IPS DF 4.7 (cell line): ENCODE measurements at regions not wholly inside any gene's neighbourhood (a gene's known extent, or its start where the extent isn't known, plus 50 kb on each side); places are given as distances from the start of the nearest gene placed in this dataset.
"Not testable (repeated sequence)": the region's sequence is repeated elsewhere in the genome, so short reads cannot be mapped to it uniquely, and the experiment has no call there.

ENCODE experiments used
- DNase-seq: peaks from one replicate; pipeline ENCODE4 v3.0.0-alpha.2; 2013; ENCODE audit warnings: low spot score; ENCODE audit errors: extremely low read depth

- DNase-seq: no peak
Measured at GRCh38 chr5:162785673-162786072, 651.7 kb upstream of the CCNG1 start.

DNA sequence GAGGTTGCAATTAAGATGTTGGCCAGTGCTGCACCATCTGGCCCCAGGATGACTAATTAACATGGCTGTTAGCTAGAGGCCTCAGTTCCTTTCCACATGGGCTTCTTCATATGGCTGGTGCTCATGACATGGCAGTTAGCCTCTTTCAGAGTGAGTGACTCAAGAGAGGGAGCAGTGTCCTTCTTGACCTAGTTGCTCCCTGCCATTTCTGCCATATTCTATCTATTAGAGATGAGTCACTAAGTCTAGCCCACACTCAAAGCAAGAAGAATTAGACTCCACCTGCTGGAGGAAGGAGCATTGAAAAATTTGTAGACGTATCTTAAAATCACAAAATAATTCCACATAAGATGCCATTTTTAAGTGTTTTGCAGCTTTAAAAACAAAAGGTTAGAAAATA lies 651.2 kb upstream of the CCNG1 start:
- DNase-seq: no peak

DNA sequence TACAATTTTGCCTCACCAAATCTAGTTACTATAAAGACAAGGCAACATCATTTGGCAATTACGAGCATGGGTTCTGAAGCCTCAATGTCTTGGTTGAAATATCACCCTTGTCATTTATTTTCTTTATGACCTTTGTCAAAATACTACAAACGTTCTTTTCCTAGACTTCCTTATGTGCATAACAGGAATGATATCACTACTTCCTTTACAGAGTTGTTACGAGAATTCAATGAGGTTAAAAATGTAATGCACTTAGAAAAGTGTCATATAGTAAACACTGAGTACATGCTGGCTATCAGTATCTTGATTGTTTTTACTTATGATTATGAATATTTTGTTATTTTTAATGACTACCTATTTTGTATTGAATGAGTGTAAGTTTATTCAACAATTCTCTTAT lies 640.9 kb upstream of the CCNG1 start:
- no peak for DNase-seq

DNA sequence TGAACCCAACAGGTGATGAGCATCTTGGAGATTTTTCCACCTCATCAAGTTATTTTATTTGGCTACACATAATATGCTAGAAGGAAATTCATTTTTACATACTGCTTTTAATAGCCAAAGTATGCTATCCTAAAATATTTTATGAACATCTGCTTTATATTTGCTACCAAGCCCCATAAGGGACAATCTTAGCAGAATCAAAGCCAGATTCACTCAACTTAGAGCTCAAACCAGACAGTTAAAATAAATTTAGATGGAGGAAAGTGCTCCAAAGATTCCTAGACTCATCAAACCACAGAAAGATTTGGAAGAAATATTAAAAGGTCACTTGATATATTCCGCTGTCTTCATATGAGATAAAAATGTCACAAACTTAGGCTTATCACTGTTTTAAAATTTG lies 637.1 kb upstream of the CCNG1 start:
- no peak for DNase-seq

DNA sequence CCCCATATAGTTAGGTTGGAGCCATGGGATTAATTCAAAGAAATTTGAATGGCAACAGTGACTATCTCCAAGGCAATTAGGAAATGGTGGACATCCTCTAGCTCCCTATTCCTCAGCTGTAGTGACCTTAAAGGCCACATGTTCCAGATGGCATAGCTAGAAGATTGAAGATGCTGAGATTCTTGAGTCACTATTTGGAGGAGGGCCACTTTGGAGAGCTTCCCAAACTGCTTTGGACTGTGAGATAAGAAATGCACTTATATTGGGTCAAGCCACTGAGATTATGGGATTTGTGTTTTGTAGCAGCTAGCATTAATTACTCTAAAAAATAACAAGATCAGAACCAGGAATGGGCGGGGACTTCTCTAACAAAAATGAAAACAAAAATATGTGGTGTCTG lies 636.2 kb upstream of the CCNG1 start:
- no peak for DNase-seq

- no peak for DNase-seq
Measured at GRCh38 chr5:162806195-162806594, 631.2 kb upstream of the CCNG1 start.

DNA sequence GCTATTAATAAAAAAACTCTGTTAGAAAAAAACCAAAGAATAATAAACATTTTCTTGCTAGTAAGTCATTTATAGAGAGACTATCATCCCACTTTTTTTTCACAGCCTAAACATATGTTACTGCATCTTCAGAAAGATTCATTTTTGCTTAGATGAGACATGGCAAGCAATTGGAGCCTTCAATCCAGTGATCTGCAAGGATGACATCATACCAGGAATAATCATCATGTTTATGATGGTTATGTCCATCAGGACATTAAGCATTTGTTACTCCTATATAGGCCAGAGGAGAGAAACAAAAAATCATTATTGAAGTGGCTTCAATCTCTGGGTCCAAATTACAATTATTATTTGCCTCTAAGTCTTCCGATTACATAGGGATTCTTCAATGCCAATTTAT lies 626.3 kb upstream of the CCNG1 start:
- DNase-seq: no peak

DNA sequence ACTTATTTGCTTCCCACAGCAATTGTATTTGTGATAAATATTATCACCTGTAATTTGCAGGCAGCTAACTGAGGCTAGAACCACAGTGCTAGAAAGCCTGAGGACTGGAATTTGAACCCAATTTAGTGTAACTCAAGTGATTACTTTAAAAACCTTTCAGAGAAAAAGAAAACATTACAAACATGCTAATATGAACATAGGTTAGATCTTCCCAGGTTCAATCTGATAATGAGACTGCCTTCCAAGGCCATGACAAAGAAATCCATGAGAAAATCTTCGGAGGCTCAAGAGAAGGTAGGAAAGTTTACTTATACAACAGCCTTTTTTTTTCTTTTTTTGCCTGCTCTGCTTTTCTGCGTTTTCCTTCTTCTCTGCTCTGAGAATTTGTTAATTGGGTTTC lies 620.6 kb upstream of the CCNG1 start:
- no peak for DNase-seq

GRCh38 chr5:162817364-162817763 lies 620.0 kb upstream of the CCNG1 start:
- no peak for DNase-seq

GRCh38 chr5:162821664-162822063 lies 615.7 kb upstream of the CCNG1 start:
- not testable (repeated sequence) for DNase-seq

GRCh38 chr5:162824360-162824759 lies 613.0 kb upstream of the CCNG1 start:
- DNase-seq: no peak

DNA sequence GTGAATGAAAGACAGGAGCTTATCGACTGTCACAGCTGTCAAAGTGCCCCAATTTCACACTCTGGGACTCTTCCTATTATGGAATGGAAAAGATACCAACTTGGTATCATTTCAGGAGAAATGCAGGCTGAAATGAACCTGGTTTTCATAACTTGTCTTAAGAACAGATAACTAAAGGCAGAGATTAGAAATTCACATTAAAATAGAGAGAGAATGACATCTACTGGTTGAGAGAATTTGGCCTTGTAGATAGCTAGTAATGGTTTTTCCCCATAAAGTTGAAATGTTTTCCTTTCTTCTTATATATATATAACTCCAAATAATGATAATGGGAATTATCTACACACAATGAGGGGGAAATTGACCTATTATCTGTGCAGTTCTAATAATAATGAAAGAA lies 600.2 kb upstream of the CCNG1 start:
- DNase-seq: no peak

DNA sequence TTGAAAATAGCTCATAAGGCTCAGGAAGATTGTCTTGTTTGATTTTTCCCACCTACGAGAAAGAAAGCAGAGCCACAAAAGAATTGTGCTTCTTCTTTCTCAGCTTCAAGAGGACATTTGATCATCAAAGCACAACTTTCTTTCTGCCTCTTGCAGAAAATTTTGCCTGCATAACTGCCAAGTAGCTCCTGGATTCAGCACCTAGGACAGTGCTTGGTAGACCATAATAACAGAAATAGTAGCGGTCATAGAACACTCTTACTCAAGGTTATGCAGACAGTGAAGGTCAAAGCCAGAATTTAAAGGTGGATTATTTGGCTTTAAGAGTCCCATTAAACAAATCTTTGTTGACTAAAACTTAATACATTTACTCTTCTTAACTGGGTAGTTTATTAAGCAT lies 594.7 kb upstream of the CCNG1 start:
- DNase-seq: no peak

- no peak for DNase-seq
Measured at GRCh38 chr5:162852134-162852533, 585.3 kb upstream of the CCNG1 start.

DNA sequence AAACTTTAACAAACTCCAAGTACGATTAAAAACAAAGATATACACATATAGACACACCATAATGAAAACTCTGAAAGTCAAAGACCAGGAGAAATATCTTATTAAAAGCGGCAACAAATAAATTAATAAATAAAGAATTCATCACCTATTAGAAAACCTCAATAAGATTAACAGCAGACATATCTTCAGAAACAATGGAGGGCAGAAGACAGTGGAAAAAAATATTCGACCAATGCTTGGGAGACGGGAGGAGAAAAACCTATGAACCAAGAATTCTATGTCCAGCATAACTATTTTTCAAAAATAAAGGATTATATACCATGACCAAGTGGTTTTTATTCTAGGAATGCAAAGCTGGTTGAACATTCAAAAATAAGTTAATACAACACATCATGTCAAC lies 578.6 kb upstream of the CCNG1 start:
- no peak for DNase-seq

DNA sequence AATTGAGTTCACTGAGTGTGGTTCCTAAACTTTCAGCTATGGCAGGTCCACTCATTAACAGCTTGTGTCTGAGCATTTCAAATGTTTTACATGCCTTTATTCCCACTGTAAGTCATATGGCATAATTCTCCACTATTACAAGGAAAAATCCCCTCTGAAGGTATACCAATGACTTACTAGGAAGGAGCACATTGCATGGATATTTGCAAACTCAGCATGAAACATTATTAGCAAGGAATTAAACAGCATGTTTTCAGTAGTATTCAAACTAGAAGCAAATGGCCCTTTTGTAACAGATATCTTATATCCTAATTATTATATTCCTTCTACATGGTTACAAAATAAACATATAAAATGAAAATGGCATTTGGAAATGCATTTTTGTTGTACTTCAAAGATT lies 566.4 kb upstream of the CCNG1 start:
- DNase-seq: no peak

DNA sequence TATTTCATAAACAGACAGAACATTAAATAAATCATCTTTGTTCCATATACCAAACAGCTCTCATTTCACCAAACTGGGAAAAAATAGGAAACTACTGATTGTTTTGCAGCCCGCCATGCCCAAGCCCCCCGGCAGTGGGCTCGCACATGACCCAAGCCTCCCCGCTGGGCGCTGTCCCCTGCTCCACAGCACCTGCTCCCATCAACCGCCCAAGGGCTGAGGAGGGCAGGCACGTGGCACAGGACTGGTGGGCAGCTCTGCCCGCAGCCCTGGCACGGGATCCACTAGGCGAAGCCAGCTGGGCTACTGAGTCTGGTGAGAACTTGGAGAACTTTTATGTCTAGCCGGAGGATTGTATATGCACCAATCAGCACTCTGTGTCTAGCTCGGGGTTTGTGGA lies 554.8 kb upstream of the CCNG1 start:
- DNase-seq: no peak

DNA sequence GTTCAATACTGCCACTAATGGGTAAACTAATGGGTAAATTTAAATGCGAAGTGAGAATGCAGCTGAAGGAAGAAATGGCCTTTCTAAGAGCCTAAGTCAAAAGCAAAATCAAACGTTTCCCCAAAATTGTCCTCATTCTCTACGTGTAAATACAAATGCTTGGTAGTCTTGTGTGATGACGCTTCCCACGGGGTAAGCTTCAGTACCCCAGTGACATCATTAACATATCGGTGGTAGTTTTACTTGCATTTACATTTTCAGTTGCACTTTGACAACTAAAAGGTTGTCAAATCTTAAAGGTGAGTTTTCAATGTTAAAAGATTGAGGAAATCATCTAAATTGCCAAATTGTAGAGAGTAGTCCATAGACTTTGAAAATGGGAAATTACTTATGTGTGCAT lies 550.7 kb upstream of the CCNG1 start:
- no peak for DNase-seq

- DNase-seq: no peak
Measured at GRCh38 chr5:162888268-162888667, 549.1 kb upstream of the CCNG1 start.

- no peak for DNase-seq
Measured at GRCh38 chr5:162911873-162912272, 525.5 kb upstream of the CCNG1 start.

GRCh38 chr5:162916368-162916767 lies 521.0 kb upstream of the CCNG1 start:
- DNase-seq: no peak

DNA sequence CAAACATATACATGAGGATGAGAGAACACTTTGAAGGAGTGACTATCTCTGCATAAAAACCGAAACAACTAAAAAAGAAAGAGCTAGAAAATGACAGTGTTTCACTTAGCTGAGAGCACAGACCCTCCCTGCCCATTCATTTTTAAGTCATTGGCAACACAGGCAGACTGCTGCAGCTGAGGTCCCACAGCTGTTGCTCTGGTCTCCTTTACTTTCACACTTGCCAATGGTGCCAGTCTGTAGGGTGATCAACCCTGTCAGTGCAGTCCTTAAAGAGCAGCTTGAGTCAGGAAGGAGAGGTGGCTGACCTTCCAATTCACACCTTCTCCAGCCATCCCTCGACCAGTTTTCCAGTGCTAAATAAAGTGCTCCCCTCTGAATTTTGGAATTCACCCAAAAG lies 508.3 kb upstream of the CCNG1 start:
- DNase-seq: no peak

DNA sequence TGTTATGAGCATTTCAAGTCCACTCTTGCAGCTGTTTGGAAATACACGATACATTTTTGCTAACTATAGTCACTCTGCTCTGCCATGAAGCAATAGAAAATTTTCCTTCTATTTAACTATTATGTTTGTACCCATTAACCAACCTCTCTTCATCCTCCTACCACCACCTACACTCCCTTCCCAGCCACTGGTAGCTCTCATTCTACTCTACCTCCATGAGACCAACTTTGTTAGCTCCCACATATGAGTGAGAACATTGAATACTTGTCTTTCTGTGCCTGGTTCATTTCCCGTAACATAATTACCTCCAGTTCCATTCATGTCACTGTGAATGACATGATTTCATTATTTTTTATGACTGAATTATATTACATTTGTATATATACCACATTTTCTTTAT lies 505.9 kb upstream of the CCNG1 start:
- DNase-seq: no peak

- DNase-seq: no peak
Measured at GRCh38 chr5:162939991-162940390, 497.4 kb upstream of the CCNG1 start.

DNA sequence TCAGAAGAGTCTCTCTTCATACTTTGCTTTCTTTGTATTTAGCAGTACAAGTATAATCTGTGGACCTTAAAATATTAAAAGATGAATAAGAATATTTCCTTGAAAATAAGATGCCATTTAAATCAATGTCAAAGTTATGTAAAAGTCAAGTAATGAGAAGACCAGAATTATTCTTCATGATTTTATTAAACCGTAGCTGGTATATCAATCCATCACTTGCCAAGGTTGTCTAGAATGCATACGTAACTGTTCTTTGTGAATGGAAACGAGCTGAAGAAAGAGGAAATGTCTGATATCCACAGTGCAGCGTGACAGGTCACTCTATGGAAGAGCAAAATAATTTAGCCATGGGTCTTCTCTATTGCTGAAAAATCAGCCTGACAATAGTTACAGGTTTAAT lies 488.7 kb upstream of the CCNG1 start:
- DNase-seq: no peak
